ENCODE measurements at regions not wholly inside any gene's neighbourhood (a gene's known extent, or its start where the extent isn't known, plus 50 kb on each side); places are given as distances from the start of the nearest gene placed in this dataset.

- no peak for TF ChIP-seq CTCF (IDR thresholded peaks at IDR 0.05 in 2 of 3, conservative IDR thresholded peaks at IDR 0.05 in 1 of 3; ENCODE audit: borderline replicate concordance in 1 of 3, insufficient read depth in 1 of 3, low read depth in 2 of 3, low read length in 2 of 3)
- no peak for TF ChIP-seq SRF (IDR thresholded peaks at IDR 0.05; ENCODE audit: low read depth)
- no peak for TF ChIP-seq FOSL1 (IDR thresholded peaks at IDR 0.05; ENCODE audit: low read depth)
- no peak for TF ChIP-seq EGR1 (IDR thresholded peaks at IDR 0.05; ENCODE audit: low read depth)
- TF ChIP-seq, protein P1, sequence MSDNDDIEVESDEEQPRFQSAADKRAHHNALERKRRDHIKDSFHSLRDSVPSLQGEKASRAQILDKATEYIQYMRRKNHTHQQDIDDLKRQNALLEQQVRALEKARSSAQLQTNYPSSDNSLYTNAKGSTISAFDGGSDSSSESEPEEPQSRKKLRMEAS (IDR thresholded peaks at IDR 0.05): no peak
- no peak for TF ChIP-seq RAD21 (IDR thresholded peaks at IDR 0.05; ENCODE audit: low read depth)
- TF ChIP-seq EZH2 (IDR thresholded peaks at IDR 0.05): no peak
- TF ChIP-seq, protein P2, sequence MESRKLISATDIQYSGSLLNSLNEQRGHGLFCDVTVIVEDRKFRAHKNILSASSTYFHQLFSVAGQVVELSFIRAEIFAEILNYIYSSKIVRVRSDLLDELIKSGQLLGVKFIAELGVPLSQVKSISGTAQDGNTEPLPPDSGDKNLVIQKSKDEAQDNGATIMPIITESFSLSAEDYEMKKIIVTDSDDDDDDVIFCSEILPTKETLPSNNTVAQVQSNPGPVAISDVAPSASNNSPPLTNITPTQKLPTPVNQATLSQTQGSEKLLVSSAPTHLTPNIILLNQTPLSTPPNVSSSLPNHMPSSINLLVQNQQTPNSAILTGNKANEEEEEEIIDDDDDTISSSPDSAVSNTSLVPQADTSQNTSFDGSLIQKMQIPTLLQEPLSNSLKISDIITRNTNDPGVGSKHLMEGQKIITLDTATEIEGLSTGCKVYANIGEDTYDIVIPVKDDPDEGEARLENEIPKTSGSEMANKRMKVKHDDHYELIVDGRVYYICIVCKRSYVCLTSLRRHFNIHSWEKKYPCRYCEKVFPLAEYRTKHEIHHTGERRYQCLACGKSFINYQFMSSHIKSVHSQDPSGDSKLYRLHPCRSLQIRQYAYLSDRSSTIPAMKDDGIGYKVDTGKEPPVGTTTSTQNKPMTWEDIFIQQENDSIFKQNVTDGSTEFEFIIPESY (IDR thresholded peaks at IDR 0.05; ENCODE audit: extremely low read depth, insufficient replicate concordance, low read length): no peak
- TF ChIP-seq SP1 (IDR thresholded peaks at IDR 0.05; ENCODE audit: low read depth): no peak
- no peak for TF ChIP-seq SIN3A (IDR thresholded peaks at IDR 0.05; ENCODE audit: low read depth)
- TF ChIP-seq POLR2AphosphoS5 (IDR thresholded peaks at IDR 0.05; ENCODE audit: low read depth, low read length): no peak
- TF ChIP-seq ELF1 (IDR thresholded peaks at IDR 0.05; ENCODE audit: borderline replicate concordance, low read depth): no peak
Measured at GRCh38 chr6:147674099-147674498, 165.6 kb downstream of the SAMD5 start (continued).

DNA sequence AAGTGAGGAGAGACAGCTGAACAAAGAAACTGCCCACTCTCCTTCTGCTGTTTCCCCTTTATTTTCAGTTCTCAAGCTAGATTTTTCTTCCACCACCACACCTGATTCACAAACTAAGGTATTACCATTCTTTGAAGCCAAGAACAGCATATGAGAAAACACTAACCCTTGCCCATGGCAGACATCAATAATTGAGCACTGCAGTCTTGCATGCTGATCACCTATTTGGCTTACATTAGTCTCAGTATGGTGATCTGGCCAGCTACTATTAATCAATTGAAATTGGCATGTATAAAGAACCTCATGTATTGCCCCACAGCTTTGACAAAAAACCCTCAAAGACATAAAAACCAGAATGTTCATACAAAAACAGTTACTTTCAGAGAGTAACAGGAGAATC is 166.3 kb downstream of the SAMD5 start:
- H3K9ac ChIP-seq (ENCODE audit: low read length): no peak overlapping the region
- intact Hi-C loops (cut with micrococcal nuclease): no loop called here
- POLR2A ChIA-PET: no interaction called here
- TF ChIP-seq ATF3 (IDR thresholded peaks at IDR 0.05) (no peak), CEBPB (IDR thresholded peaks at IDR 0.05; ENCODE audit: low read depth) (no peak), SRF (IDR thresholded peaks at IDR 0.05; ENCODE audit: low read depth) (no peak), POLR2A (IDR thresholded peaks at IDR 0.05; ENCODE audit: borderline replicate concordance, extremely low read depth, insufficient read depth, insufficient read length) (no peak), CBX3 (IDR thresholded peaks at IDR 0.05; ENCODE audit: low read depth) (no peak), ZNF274 (IDR thresholded peaks at IDR 0.05; ENCODE audit: low read depth, low read length) (no peak), SP1 (IDR thresholded peaks at IDR 0.05; ENCODE audit: low read depth) (no peak), SIN3A (IDR thresholded peaks at IDR 0.05; ENCODE audit: low read depth) (no peak), YY1 (IDR thresholded peaks at IDR 0.05; ENCODE audit: extremely low read depth, insufficient replicate concordance, low read depth, low read length) (no peak)
- TF ChIP-seq, protein P3, sequence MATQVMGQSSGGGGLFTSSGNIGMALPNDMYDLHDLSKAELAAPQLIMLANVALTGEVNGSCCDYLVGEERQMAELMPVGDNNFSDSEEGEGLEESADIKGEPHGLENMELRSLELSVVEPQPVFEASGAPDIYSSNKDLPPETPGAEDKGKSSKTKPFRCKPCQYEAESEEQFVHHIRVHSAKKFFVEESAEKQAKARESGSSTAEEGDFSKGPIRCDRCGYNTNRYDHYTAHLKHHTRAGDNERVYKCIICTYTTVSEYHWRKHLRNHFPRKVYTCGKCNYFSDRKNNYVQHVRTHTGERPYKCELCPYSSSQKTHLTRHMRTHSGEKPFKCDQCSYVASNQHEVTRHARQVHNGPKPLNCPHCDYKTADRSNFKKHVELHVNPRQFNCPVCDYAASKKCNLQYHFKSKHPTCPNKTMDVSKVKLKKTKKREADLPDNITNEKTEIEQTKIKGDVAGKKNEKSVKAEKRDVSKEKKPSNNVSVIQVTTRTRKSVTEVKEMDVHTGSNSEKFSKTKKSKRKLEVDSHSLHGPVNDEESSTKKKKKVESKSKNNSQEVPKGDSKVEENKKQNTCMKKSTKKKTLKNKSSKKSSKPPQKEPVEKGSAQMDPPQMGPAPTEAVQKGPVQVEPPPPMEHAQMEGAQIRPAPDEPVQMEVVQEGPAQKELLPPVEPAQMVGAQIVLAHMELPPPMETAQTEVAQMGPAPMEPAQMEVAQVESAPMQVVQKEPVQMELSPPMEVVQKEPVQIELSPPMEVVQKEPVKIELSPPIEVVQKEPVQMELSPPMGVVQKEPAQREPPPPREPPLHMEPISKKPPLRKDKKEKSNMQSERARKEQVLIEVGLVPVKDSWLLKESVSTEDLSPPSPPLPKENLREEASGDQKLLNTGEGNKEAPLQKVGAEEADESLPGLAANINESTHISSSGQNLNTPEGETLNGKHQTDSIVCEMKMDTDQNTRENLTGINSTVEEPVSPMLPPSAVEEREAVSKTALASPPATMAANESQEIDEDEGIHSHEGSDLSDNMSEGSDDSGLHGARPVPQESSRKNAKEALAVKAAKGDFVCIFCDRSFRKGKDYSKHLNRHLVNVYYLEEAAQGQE (IDR thresholded peaks at IDR 0.05; ENCODE audit: low read depth): no peak
- TF ChIP-seq, protein P1 (IDR thresholded peaks at IDR 0.05): no peak

More for the DNA sequence above, 166.3 kb downstream of the SAMD5 start:
- Histone ChIP-seq H3K27me3 (ENCODE audit: insufficient read depth, low read length) (no peaks in the 10 kb centered on the region), H4K20me1 (ENCODE audit: insufficient read depth) (no peaks in the 10 kb centered on the region), H3K9me3 (ENCODE audit: control insufficient read depth in 1 of 2, insufficient read depth in 1 of 2, low read depth in 1 of 2, low read length in 2 of 2) (no peaks in the 10 kb centered on the region), H2AFZ (ENCODE audit: low read depth, low read length, poor library complexity, severe bottlenecking) (no peak overlapping the region), H3K36me3 (ENCODE audit: control insufficient read depth in 1 of 2, insufficient read depth in 2 of 2, low read length in 2 of 2) (no peaks in the 10 kb centered on the region), H3K27ac (ENCODE audit: low read depth, low read length) (no peak overlapping the region), H3K79me2 (ENCODE audit: insufficient read depth, low read length) (no peaks in the 10 kb centered on the region), H3K9me2 (ENCODE audit: insufficient read depth) (no peaks in the 10 kb centered on the region), H3K4me2 (ENCODE audit: low read length) (no peak overlapping the region), H3K4me1 (ENCODE audit: control insufficient read depth in 1 of 2, insufficient read depth in 2 of 2, low read length in 2 of 2) (no peaks in the 10 kb centered on the region), H3K4me3 (replicated peaks in 1 of 2; ENCODE audit: low read depth in 1 of 2, low read length in 2 of 2) (no peak overlapping the region)
- DNase-seq (ENCODE audit: low read depth, low spot score) (no peak), ATAC-seq (no peak)
- ChIA-PET CTCF (no interaction called here), RAD21 (ENCODE audit: low non-redundant PET in 1 of 2, low total read pairs in 2 of 2, uncharacterized antibody in 2 of 2, unreplicated experiment in 2 of 2) (no interaction called here)
- no TSS peak for BruUV-seq (replicated peaks)
